ENCODE measurements at regions not wholly inside any gene's neighbourhood (a gene's known extent, or its start where the extent isn't known, plus 50 kb on each side); places are given as distances from the start of the nearest gene placed in this dataset.

DNA sequence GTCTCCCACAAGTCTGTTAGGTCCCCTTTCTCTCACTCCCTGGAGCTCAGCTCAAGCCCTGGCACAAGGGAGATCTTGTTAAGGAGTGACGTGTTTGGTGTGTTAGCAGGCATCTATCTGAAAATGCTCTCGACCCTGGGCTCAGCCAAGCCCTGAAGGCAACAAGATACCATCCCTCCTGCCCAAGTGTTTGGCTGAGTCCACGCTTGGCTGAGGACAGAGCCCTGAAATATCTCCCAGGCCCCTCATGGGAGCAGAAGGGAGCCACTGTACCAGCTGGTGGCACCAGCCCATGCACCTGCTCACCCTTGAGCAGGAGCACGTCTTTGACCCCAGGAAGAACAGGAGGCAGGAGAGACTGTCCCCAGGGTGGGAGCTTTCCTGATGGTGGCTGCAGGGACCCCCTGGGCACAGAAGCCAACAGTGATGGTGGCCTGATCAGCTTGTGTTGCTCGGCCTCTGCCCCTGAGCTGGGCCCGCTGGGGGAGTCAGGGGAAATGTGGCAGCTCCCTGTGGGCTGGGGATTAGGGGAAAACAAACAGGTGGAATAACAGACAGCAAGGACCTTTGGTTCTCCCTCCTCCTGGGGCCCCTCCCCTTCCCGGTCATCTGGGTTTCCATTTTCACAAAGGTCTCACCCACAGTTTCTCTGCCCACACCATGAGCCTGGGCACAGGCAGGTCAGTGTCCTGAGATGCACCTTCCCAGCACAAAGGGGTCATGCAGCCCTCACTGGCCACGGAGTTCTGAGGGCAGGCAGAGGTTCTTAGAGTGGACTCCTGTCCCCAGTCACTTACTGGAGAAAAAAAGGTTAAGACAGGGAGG, 91.6 kb downstream of the RHOB start:
- Histone ChIP-seq H3K4ac (ENCODE audit: low read depth, low read length) (no peak overlapping the region), H2AK9ac (replicated peaks; ENCODE audit: low read depth, low read length, poor library complexity) (no peak overlapping the region), H3K4me1 (ENCODE audit: control insufficient read depth, insufficient read depth, low read length) (peaks cover 2% of the 10 kb centered on the region; the same call in 1 of the 2 replicates), H2BK15ac (ENCODE audit: low read depth, low read length) (no peak overlapping the region), H3K56ac (ENCODE audit: extremely low read depth, insufficient read depth, low read length) (no peak overlapping the region), H2BK120ac (ENCODE audit: low read depth, low read length) (no peak overlapping the region), H3K14ac (replicated peaks; ENCODE audit: low read depth, low read length) (no peak overlapping the region), H3K79me1 (ENCODE audit: low read depth in 1 of 2, low read length in 2 of 2) (no peaks in the 10 kb centered on the region), H3K9me3 (ENCODE audit: control insufficient read depth, insufficient read depth, low read length) (no peaks in the 10 kb centered on the region), H4K91ac (ENCODE audit: insufficient read depth, low read depth, low read length) (no peak overlapping the region), H4K8ac (ENCODE audit: low read depth in 2 of 2, low read length in 2 of 2) (no peak overlapping the region), H3K36me3 (ENCODE audit: control insufficient read depth, insufficient read depth, low read length) (no peaks in the 10 kb centered on the region), H3K18ac (ENCODE audit: low read depth, low read length) (no peak overlapping the region), H4K5ac (ENCODE audit: low read depth, low read length) (no peak overlapping the region), H4K20me1 (ENCODE audit: insufficient read depth, low read length) (no peaks in the 10 kb centered on the region), H3K9ac (ENCODE audit: low read depth, low read length) (no peak overlapping the region), H2BK20ac (ENCODE audit: low read depth, low read length) (no peak overlapping the region), H3K9me1 (ENCODE audit: insufficient read depth, low read length) (no peaks in the 10 kb centered on the region), H3K4me2 (ENCODE audit: low read depth, low read length) (no peak overlapping the region), H2BK5ac (ENCODE audit: low read depth, low read length, poor library complexity, severe bottlenecking) (no peak overlapping the region), H2AFZ (replicated peaks; ENCODE audit: low read length, poor library complexity) (no peak overlapping the region), H3K4me3 (ENCODE audit: insufficient read depth, low read depth, low read length) (no peak overlapping the region), H3K27me3 (ENCODE audit: control insufficient read depth, insufficient read depth, low read length) (peaks cover 4% of the 10 kb centered on the region; the same call in 1 of the 2 replicates), H3K23ac (ENCODE audit: low read depth, low read length) (no peak overlapping the region), H2AK5ac (ENCODE audit: low read depth, low read length) (no peak overlapping the region), H3K27ac (ENCODE audit: insufficient read depth, low read length) (no peak overlapping the region)
- CTCF ChIA-PET: no interaction called here
- WGBS, 2 experiments (ENCODE audit: extremely low coverage in 2 of 2, insufficient read length in 1 of 2): 83% methylated on average over 2 of the region's 8 CpGs; no CpG with 5 or more reads in 1 of the 2 experiments
- dilution Hi-C loops (cut with HindIII; ENCODE audit: low sequenced_read_pairs, unreplicated experiment): no loop called here
- intact Hi-C loops (cut with micrococcal nuclease): no loop called here
- ATAC-seq (ENCODE audit: low read depth) (no peak), DNase-seq (no peak)
- TF ChIP-seq FOS (IDR thresholded peaks at IDR 0.05; ENCODE audit: low read depth, low read length): no peak
- no peak for TF ChIP-seq POLR2A (IDR thresholded peaks at IDR 0.05; ENCODE audit: low read depth, low read length)
- no peak for TF ChIP-seq MAZ (IDR thresholded peaks at IDR 0.05; ENCODE audit: borderline replicate concordance, low read depth, low read length)
- TF ChIP-seq CEBPB (IDR thresholded peaks at IDR 0.05; ENCODE audit: low read depth, low read length): no peak
- TF ChIP-seq MAFK (IDR thresholded peaks at IDR 0.05; ENCODE audit: low read depth, low read length): no peak
- TF ChIP-seq BHLHE40 (IDR thresholded peaks at IDR 0.05; ENCODE audit: low read depth, low read length): no peak
- no peak for TF ChIP-seq NFE2L2 (IDR thresholded peaks at IDR 0.05; ENCODE audit: low read depth, low read length)
- TF ChIP-seq, protein P1, sequence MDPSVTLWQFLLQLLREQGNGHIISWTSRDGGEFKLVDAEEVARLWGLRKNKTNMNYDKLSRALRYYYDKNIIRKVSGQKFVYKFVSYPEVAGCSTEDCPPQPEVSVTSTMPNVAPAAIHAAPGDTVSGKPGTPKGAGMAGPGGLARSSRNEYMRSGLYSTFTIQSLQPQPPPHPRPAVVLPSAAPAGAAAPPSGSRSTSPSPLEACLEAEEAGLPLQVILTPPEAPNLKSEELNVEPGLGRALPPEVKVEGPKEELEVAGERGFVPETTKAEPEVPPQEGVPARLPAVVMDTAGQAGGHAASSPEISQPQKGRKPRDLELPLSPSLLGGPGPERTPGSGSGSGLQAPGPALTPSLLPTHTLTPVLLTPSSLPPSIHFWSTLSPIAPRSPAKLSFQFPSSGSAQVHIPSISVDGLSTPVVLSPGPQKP (IDR thresholded peaks at IDR 0.05; ENCODE audit: borderline replicate concordance, low read depth, low read length): no peak
- no peak for TF ChIP-seq RAD21 (IDR thresholded peaks at IDR 0.05; ENCODE audit: low read length)
- no peak for TF ChIP-seq MXI1 (IDR thresholded peaks at IDR 0.05; ENCODE audit: borderline replicate concordance, low read depth, low read length)
- POLR2A ChIA-PET (ENCODE audit: unreplicated experiment): no interaction called here
- BruUV-seq (replicated peaks): no TSS peak
- in situ Hi-C loops (cut with MboI; ENCODE audit: low sequenced_read_pairs): no loop called here
